H1 (cell line): ENCODE measurements at regions not wholly inside any gene's neighbourhood (a gene's known extent, or its start where the extent isn't known, plus 50 kb on each side); places are given as distances from the start of the nearest gene placed in this dataset.

Source experiments
- CTCF ChIA-PET: fragments of 300-600 bp; sonication (Branson Sonifier 250); formaldehyde crosslinking; loops from one replicate; lab custom pipeline; 2021; ENCODE audit not compliant: partially characterized antibody; lab: Charles Lee
- POLR2A ChIA-PET: fragments of 300-600 bp; sonication (Branson Sonifier 250); formaldehyde crosslinking; loops from one replicate; lab custom pipeline; 2021; ENCODE audit warnings: inconsistent platforms; ENCODE audit not compliant: partially characterized antibody; lab: Charles Lee
- DNase-seq, 2 experiments: peaks; one replicate each; pipeline versions ENCODE4 v3.0.0 to v3.0.0-alpha.2; 2010 to 2022; ENCODE audit warnings: low spot score in 2 of 2, low read depth in 1 of 2, mixed read lengths in 1 of 2
- FAIRE-seq: peaks from 2 replicates; lab custom pipeline; 2011; peaks lifted over from hg19 to GRCh38; lab: Jason Lieb, UNC
- H2AFZ ChIP-seq: 2 replicates; pipeline ENCODE4 v1.8.1; 2012; ENCODE audit warnings: low read length, inconsistent platforms
- H2AK5ac ChIP-seq: 2 replicates; pipeline ENCODE4 v1.6.1; 2013; ENCODE audit warnings: low read depth, low read length
- H2BK120ac ChIP-seq: replicated peaks from 2 replicates; pipeline ENCODE3; 2013; ENCODE audit warnings: low read depth, low read length, inconsistent platforms
- H2BK12ac ChIP-seq: 2 replicates; pipeline ENCODE4 v1.6.1; 2013; ENCODE audit warnings: low read depth, low read length
- H2BK15ac ChIP-seq: 2 replicates; pipeline ENCODE4 v1.6.1; 2013; ENCODE audit warnings: low read length
- H2BK20ac ChIP-seq: 2 replicates; pipeline ENCODE4 v1.6.1; 2013; ENCODE audit warnings: low read length
- H2BK5ac ChIP-seq: 2 replicates; pipeline ENCODE4 v1.6.1; 2013; ENCODE audit warnings: low read depth, low read length
- H3K14ac ChIP-seq: 2 replicates; pipeline ENCODE4 v1.6.1; 2013; ENCODE audit warnings: inconsistent platforms; ENCODE audit not compliant: insufficient read length
- H3K18ac ChIP-seq: 2 replicates; pipeline ENCODE4 v1.6.1; 2013; ENCODE audit warnings: low read length; ENCODE audit errors: extremely low read depth
- H3K23ac ChIP-seq: 2 replicates; pipeline ENCODE4 v1.6.1; 2013; ENCODE audit warnings: inconsistent platforms; ENCODE audit not compliant: insufficient read length
- H3K23me2 ChIP-seq: 2 replicates; pipeline ENCODE4 v1.6.1; 2013; ENCODE audit warnings: low read depth, low read length
- H3K27ac ChIP-seq: 2 replicates; pipeline ENCODE4 v1.6.1; 2011; ENCODE audit warnings: low read depth, low read length, inconsistent platforms
- H3K27me3 ChIP-seq, 4 experiments: replicated peaks in 1 of 4; 1 replicate in 1 of 4; 2 replicates in 3 of 4; pipeline versions ENCODE4 v1.6.1 to v1.8.1; 2011 to 2013; ENCODE audit warnings: low read length in 3 of 4, mild to moderate bottlenecking in 3 of 4, inconsistent platforms in 2 of 4, mixed read lengths in 2 of 4, moderate library complexity in 1 of 4; ENCODE audit not compliant: control insufficient read depth in 3 of 4, insufficient read depth in 3 of 4; ENCODE audit errors: extremely low read depth in 1 of 4
- H3K36me3 ChIP-seq, 4 experiments: 2 replicates each; pipeline versions ENCODE4 v1.6.1 to v1.8.1; 2011 to 2013; ENCODE audit warnings: mild to moderate bottlenecking in 4 of 4, low read length in 3 of 4, moderate library complexity in 2 of 4, control low read depth in 1 of 4, inconsistent platforms in 1 of 4; ENCODE audit not compliant: insufficient read depth in 4 of 4, control insufficient read depth in 2 of 4
- H3K4ac ChIP-seq: replicated peaks from 2 replicates; pipeline ENCODE3; 2013; ENCODE audit warnings: low read length, low read depth, mixed read lengths, inconsistent platforms; ENCODE audit not compliant: insufficient read length
- H3K4me1 ChIP-seq, 4 experiments: replicated peaks in 1 of 4; 1 replicate in 1 of 4; 2 replicates in 3 of 4; pipeline versions ENCODE4 v1.6.1 to v1.8.1; 2011 to 2013; ENCODE audit warnings: low read length in 3 of 4, inconsistent platforms in 2 of 4, mixed read lengths in 1 of 4; ENCODE audit not compliant: insufficient read depth in 4 of 4, control insufficient read depth in 3 of 4
- H3K4me2 ChIP-seq, 2 experiments: 2 replicates each; pipeline versions ENCODE4 v1.6.1 to v1.8.1; 2011 to 2013; ENCODE audit warnings: low read depth in 2 of 2, low read length in 2 of 2, control low read depth in 1 of 2, inconsistent platforms in 1 of 2, mild to moderate bottlenecking in 1 of 2; ENCODE audit not compliant: insufficient read depth in 1 of 2
- H3K4me3 ChIP-seq, 4 experiments: fragments of 200-600, 300-600 bp in 1 of 4; sonication (generic), shearing (Covaris generic), sonication (Bioruptor Twin) in 1 of 4; 2 replicates each; pipeline versions ENCODE4 v1.5.1 to v1.8.1; 2011 to 2016; ENCODE audit warnings: low read length in 4 of 4, low read depth in 3 of 4, control low read depth in 2 of 4, inconsistent platforms in 2 of 4, mild to moderate bottlenecking in 2 of 4, mixed read lengths in 1 of 4, moderate library complexity in 1 of 4; ENCODE audit not compliant: insufficient read depth in 2 of 4; ENCODE audit errors: extremely low read depth in 1 of 4
- H3K56ac ChIP-seq: replicated peaks from 2 replicates; pipeline ENCODE3; 2013; ENCODE audit warnings: low read depth, mild to moderate bottlenecking, mixed read lengths, low read length, inconsistent platforms; ENCODE audit not compliant: insufficient read length
- H3K79me1 ChIP-seq: 2 replicates; pipeline ENCODE4 v1.6.1; 2013; ENCODE audit warnings: low read depth, low read length, control low read depth
- H3K79me2 ChIP-seq, 2 experiments: 2 replicates each; pipeline versions ENCODE4 v1.6.1 to v1.8.1; 2012 to 2013; ENCODE audit warnings: low read length in 2 of 2, mild to moderate bottlenecking in 2 of 2, inconsistent platforms in 1 of 2; ENCODE audit not compliant: insufficient read depth in 2 of 2, control insufficient read depth in 1 of 2
- H3K9ac ChIP-seq, 4 experiments: replicated peaks in 1 of 4; 1 replicate in 1 of 4; 2 replicates in 3 of 4; pipeline versions ENCODE4 v1.6.1 to v1.8.1; 2011 to 2013; ENCODE audit warnings: low read depth in 3 of 4, low read length in 3 of 4, control low read depth in 2 of 4, mild to moderate bottlenecking in 2 of 4, moderate library complexity in 2 of 4, inconsistent platforms in 1 of 4; ENCODE audit errors: extremely low read depth in 1 of 4
- H3K9me3 ChIP-seq, 2 experiments: 2 replicates each; pipeline versions ENCODE4 v1.6.1 to v1.8.1; 2012 to 2013; ENCODE audit warnings: mild to moderate bottlenecking in 2 of 2, moderate library complexity in 2 of 2, control low read depth in 1 of 2, inconsistent platforms in 1 of 2, low read depth in 1 of 2, low read length in 1 of 2, mixed read lengths in 1 of 2; ENCODE audit not compliant: insufficient read depth in 2 of 2
- H4K20me1 ChIP-seq, 2 experiments: replicated peaks in 1 of 2; 2 replicates each; pipeline versions ENCODE3 to v1.8.1; 2011 to 2013; ENCODE audit warnings: inconsistent platforms in 2 of 2, low read length in 2 of 2, mild to moderate bottlenecking in 1 of 2; ENCODE audit not compliant: insufficient read depth in 2 of 2, control insufficient read depth in 1 of 2
- H4K5ac ChIP-seq: 2 replicates; pipeline ENCODE4 v1.6.1; 2013; ENCODE audit warnings: low read length, low read depth, mixed read lengths, inconsistent platforms; ENCODE audit not compliant: insufficient read length
- H4K8ac ChIP-seq: 2 replicates; pipeline ENCODE4 v1.8.0; 2013; ENCODE audit warnings: mild to moderate bottlenecking, moderate library complexity, low read length, inconsistent platforms; ENCODE audit not compliant: insufficient read depth; ENCODE audit errors: extremely low read depth
- H4K91ac ChIP-seq: replicated peaks from 2 replicates; pipeline ENCODE3; 2013; ENCODE audit warnings: low read length, mixed read lengths, inconsistent platforms; ENCODE audit not compliant: insufficient read length
- BRCA1 ChIP-seq: IDR thresholded peaks from 2 replicates; pipeline ENCODE4 v1.6.1; 2012; ENCODE audit warnings: low read depth, low read length, improper control_type of control experiment
- EP300 ChIP-seq, 2 experiments: IDR thresholded peaks; 1 replicate in 1 of 2; 2 replicates in 1 of 2; pipeline ENCODE4 v1.6.1; 2011 to 2012; ENCODE audit warnings: low read depth in 2 of 2, low read length in 2 of 2, mild to moderate bottlenecking in 2 of 2, borderline replicate concordance in 1 of 2, inconsistent platforms in 1 of 2, moderate library complexity in 1 of 2
- SUZ12 ChIP-seq: fragments of 200-600 bp; sonication (generic); IDR thresholded peaks from 2 replicates; pipeline ENCODE4 v1.6.1; 2012; ENCODE audit warnings: mild to moderate bottlenecking, inconsistent platforms, low read length, moderate library complexity, mixed read lengths
- YY1 ChIP-seq: IDR thresholded peaks from 2 replicates; pipeline ENCODE4 v1.6.1; 2011; ENCODE audit warnings: low read depth, mild to moderate bottlenecking, low read length
- WGBS, 2 experiments: shearing (Covaris generic) in 1 of 2; methylation state at CpG; one replicate each; pipeline versions ENCODE4 v1.1.6 to v1.1.7; 2013 to 2015; ENCODE audit warnings: low lambda C conversion rate in 2 of 2, mixed read lengths in 2 of 2, inconsistent platforms in 1 of 2, low coverage in 1 of 2, missing lambda C conversion rate in 1 of 2; ENCODE audit not compliant: insufficient replicate concordance in 2 of 2, insufficient coverage in 1 of 2, insufficient read length in 1 of 2; ENCODE audit errors: extremely low coverage in 1 of 2, missing lambda C conversion rate in 1 of 2; 5-methylcytosine and 5-hydroxymethylcytosine counted together

DNA sequence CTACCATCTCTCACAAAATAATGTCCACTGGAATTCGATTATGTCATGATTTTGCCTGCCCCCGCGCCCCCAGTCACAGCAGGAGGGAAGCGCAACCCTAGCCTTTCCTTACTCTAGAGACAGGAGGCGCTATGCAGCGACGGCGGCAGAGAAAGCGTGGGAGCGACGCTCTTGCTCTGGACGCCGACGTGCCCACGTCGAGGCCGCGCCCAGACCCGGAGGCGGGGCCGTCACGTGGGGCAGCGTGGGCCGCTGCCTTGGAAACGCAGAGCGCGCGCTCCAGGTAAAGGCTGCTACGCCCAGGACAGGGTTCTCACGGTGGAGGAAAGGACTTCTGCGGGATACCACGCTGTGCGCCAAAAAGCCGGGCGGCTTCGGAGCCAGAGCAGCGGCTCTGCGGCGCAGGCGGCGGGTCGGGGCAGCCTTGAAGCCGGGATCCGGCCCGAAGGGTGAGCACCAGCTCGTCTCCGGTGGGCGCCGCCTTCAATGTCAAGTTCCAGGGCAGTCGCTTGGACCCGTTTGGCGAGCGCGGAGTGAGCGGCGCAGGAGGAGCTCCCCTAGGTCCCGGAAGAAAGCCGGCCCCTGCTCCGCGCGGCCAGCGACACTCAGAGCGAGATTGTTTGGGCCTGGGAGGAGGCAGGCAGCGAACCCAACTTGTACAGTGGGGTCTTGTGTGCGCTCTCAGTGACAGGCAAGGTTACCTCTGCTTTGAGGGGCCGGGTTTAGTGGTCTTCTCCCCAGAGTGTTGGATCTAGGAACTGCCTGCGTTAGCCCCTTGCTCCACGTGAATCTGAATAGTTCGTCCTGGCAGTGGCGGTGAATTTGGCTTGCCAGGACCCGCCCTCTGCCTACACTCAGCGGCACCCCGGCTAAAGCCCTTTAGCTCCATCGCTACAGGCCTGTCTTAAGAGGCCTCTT is 121.7 kb downstream of the MRPL57 start:
- no peak overlapping the region for H3K14ac ChIP-seq
- peak overlapping the region; percentile 57 to 95 for H3K4me2 ChIP-seq
- POLR2A ChIA-PET: interaction anchor here (0.8 to 2.0 kb wide), 9 partner anchors 14 to 179 kb away, joined by 3 to 11 read pairs (median 4); partner anchors contain the start of genes MRPL57, SKA3 and ZDHHC20
- no peaks in the 10 kb centered on the region for H3K27me3 ChIP-seq
- CTCF ChIA-PET: interaction anchor here (0.6 to 6.6 kb wide), 30 partner anchors 11 to 825 kb away, joined by 3 to 74 read pairs (median 4); partner anchors contain the start of genes MICU2 and ZDHHC20
- peak overlapping the region; percentile 41; the same call in 1 of the 2 replicates for H4K8ac ChIP-seq
- H4K5ac ChIP-seq: peak overlapping the region; percentile 21
- FAIRE-seq (no peak), DNase-seq (peak; percentile 73 to 91)
- no peak overlapping the region for H4K91ac ChIP-seq
- peaks cover 0 to 14% of the 10 kb centered on the region in 2 experiments; a peak in 2 of 4 replicates for H3K79me2 ChIP-seq
- H4K20me1 ChIP-seq: peaks cover 0 to 1% of the 10 kb centered on the region in 2 experiments
- H2BK20ac ChIP-seq: no peak overlapping the region
- H3K4ac ChIP-seq: no peak overlapping the region
- peak overlapping the region; percentile 74; the same call in 1 of the 2 replicates for H2AFZ ChIP-seq
- H3K18ac ChIP-seq: peak overlapping the region; percentile 48
- peak overlapping the region; percentile 48 to 98 (median 92) for H3K4me3 ChIP-seq
- H3K4me1 ChIP-seq: peaks cover 0 to 2% (median 0%) of the 10 kb centered on the region in 4 experiments; a peak in 3 of 7 replicates
- no peak overlapping the region for H2BK120ac ChIP-seq
- peaks cover 6% of the 10 kb centered on the region for H3K23me2 ChIP-seq
- H3K79me1 ChIP-seq: no peaks in the 10 kb centered on the region; the same call in 1 of the 2 replicates
- peak overlapping the region; percentile 46 to 87 (median 58); a peak in 6 of 7 replicates for H3K9ac ChIP-seq
- H3K9me3 ChIP-seq: no peaks in the 10 kb centered on the region
- peak overlapping the region; percentile 67 for H2BK5ac ChIP-seq
- H2BK15ac ChIP-seq: no peak overlapping the region
- no peak overlapping the region for H2BK12ac ChIP-seq
- H3K56ac ChIP-seq: peak overlapping the region; percentile 30
- peaks cover 0 to 2% (median 0%) of the 10 kb centered on the region in 4 experiments; a peak in 2 of 8 replicates for H3K36me3 ChIP-seq
- no peak overlapping the region for H3K23ac ChIP-seq
- no peak overlapping the region for H2AK5ac ChIP-seq
- WGBS, 2 experiments: 1% methylated on average over 70 of the region's 74 CpGs; no CpG with 5 or more reads in 1 of the 2 experiments
- peak overlapping the region; percentile 52; the same call in 1 of the 2 replicates for H3K27ac ChIP-seq
- TF ChIP-seq EP300 (IDR thresholded peaks at IDR 0.05; ENCODE audit: borderline replicate concordance in 1 of 2, low read depth in 2 of 2, low read length in 2 of 2) (no peak; a peak in 1 of 3 replicates), YY1 (no peak), SUZ12 (no peak), BRCA1 (no peak)
